Fibroblast of skin of scalp (primary cell): ENCODE measurements at regions not wholly inside any gene's neighbourhood (a gene's known extent, or its start where the extent isn't known, plus 50 kb on each side); places are given as distances from the start of the nearest gene placed in this dataset.
"Not testable (repeated sequence)": the region's sequence is repeated elsewhere in the genome, so short reads cannot be mapped to it uniquely, and the experiment has no call there.

Experiments
- DNase-seq: peaks from one replicate; pipeline ENCODE4 v3.0.0-alpha.2; 2013

DNA sequence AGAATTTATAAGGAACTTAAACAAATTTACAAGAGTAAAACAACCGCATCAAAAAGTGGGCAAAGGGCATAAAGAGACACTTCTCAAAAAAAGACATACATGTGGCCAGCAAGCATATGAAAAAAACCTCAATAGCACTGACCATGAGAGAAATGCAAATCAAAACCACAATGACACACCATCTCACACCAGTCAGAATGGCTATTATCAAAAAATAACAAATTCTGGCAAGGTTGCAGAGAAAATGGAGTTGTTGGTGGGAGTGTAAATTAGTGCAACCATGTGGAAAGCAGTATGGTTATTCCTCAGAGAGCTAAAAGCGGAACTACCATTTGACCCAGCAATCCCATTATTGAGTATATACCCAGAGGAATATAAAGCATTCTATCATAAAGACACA lies 866.8 kb upstream of the TENM4 start:
- DNase-seq = no peak

DNA sequence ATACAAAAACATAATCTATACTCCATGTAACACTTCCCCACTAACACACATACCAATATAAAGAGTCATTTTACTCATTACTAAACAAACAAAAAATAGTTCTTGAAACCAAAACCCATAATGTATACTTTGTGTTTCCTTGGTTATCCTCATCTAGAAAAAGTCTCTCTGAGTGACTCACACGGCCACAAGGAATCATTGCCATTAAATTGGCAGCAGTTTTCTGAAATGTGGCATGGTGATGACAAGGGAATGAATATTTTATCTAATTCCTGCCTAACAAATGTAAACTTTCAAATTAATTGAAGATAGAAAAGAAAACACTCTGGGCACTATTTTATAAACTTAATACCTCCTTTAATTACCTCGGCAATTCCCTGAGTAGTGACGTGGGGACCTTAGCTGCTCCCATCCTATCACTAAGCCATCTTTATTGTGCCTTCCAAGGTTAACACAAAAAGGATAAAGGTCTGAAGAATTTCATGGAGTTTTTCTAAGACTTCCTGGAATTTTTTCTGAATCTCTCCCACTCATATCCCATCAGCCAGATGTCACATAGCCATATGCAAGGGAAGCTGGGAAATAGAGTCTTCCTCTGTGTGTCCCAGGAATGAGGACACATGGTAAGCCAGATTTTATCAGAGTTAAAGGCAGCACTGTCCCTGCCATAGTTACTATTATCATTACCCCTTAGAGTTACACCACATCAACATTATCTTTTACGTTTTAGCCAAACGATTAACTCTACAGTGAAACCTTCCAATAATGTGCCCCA lies 857.2 kb upstream of the TENM4 start:
- peak; percentile 96 for DNase-seq

DNA sequence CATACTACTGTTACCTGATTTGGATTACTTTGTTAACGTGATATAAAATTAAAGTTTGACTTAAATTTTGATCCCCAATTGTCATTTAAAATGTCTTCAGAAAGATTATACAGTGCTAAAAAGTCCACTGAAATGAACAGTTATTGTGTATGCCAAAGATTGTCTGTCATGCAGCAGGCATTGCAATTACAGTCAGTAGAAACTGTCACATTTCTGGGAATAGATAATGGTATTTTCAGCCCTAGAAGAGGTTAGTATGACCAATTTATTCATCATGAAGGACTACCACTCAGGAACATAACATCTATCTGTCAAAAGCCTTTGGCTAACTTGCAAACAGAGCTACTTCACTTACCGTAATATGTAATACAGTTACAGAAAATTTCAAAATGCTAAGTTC lies 852.5 kb upstream of the TENM4 start:
- DNase-seq = no peak

DNA sequence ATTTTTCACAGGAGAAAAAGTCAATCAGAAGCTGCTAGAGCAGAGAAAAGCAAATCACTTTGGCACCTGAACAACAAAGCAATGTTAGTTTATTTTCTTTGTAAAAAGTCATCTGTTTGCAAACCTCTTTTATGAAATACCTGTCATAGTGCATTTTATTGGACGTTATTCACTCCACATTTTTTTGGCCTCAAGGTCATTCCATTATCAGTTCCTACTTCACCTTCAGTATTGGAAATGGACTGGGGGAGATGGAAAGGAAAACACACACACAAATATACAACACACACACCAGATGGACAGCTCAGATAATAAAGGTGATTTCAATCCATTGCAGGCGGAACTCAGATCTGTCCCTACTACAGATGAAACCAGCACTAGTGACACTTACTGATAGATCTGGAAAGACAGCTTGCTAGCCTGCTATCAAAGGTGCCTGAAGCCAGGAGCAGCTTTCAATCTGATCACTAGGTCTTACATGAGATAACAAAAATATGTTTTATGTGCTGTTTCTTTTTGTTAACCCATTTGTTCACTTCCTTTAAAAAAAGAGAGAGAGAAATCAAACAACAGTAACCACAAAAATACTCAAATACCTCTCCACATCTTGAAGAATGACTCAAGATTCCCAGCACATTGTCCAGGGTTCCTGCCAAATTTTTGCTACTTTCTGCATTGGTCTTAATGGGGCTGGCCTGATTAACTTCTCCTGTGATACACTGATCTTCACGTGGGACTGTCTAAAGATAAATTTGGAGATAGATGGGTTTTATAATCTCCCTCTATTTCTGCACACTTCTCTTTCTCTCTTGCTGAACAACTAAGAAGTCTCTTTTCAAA lies 844.3 kb upstream of the TENM4 start:
- DNase-seq = peak; percentile 53

DNA sequence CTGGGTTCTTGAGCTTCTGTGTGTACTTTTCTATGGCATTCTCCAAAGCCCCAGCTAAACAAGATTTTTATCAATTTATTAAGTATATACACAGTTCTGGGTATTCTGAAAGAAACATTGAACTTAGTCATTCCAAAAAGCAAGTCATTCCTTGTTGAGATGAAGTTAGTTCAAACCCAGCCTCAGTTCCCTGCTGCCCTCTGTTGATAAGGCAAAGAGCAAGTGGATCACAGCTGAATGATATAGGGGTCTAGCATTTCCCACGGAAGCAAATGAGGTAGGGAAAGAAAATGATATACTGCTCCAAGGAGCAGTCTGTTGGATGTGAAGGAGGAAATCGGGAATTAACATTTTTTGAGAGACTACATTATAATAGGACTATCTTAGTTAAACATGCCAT lies 841.8 kb upstream of the TENM4 start:
- DNase-seq = no peak

GRCh38 chr11:80281194-80281593 lies 840.4 kb upstream of the TENM4 start:
- DNase-seq = no peak

GRCh38 chr11:80280737-80281136 lies 839.9 kb upstream of the TENM4 start:
- DNase-seq = no peak

DNA sequence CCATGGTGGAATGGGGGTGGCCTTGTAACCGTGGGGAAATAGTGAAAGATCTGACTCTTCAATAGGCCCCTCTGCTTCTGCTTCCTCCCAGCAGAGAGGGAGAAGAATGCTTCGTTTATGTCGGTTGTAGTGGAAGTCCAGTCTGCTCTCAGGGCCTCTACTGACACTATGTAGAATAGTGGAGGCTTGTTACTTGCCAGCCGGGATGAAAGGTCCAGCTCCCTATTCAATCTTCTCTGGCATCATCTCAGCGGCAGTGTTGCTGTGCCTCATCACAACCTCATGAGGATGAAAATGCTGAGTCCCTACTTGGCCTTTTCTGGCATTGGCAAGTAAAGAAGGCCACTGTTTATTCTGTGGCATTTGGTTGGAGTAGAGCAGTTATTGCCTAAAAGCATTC lies 820.9 kb upstream of the TENM4 start:
- DNase-seq = no peak

GRCh38 chr11:80257319-80258015 lies 816.6 kb upstream of the TENM4 start:
- not testable (repeated sequence) for DNase-seq

DNA sequence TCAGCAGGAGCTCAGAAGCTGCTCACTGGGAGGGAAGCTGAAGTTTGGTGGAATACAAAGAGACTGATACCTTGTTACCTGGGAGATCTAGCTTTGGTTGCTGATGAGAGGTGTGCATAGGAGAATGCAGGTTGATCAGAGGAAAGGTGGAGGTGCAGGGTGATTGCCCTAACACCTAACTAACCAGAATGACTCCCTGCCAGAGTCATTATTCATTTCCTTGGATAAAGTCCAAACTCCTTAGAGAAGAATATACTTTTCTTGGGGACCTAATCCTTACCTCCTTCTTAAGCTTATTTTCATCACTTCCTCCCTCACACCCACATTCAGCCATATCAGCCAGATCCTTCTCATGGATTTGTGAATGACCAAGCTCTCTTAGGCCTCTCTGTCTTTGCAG lies 814.2 kb upstream of the TENM4 start:
- no peak for DNase-seq

DNA sequence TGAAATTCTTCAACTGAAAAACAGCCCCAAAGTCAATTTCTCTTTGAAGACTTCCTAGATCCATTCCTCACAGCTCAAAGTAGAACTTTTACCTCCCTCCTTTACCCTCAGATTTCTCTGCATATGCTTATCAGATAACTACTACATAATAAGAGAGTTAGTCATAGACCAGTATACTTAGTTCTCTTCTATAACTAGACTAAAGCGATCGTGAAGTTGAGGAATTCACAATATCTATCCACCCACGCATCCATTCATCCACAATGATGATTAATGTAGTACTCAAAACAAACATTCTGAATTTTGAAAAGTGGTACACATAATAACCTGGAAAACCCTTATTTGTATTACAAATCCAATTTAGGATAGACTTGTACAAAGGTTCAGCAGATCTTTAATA lies 800.9 kb upstream of the TENM4 start:
- no peak for DNase-seq

GRCh38 chr11:80240245-80240644 lies 799.4 kb upstream of the TENM4 start:
- no peak for DNase-seq

GRCh38 chr11:80239217-80239616 lies 798.4 kb upstream of the TENM4 start:
- no peak for DNase-seq

GRCh38 chr11:80227915-80228314 lies 787.1 kb upstream of the TENM4 start:
- no peak for DNase-seq

DNA sequence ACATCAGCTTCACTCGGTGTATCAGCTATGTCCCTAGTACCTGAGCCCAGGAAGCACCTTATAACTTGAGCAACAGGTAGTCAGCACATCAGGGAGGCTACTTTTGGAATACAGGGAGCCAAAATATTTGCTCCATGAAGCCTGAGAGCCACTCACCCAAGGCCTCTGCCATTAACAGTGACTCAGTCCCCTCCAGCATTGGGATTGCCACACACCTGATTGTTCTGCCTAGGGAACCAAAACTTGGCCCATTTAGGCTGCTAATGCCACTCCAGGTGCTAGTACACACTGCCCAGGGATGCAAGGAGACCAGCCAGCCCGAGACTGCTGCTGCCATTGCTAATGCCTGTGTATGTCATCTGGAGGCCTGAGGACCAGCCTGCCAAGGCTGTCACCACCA lies 773.6 kb upstream of the TENM4 start:
- no peak for DNase-seq

- DNase-seq = no peak
Observed at GRCh38 chr11:80211673-80212072, 770.8 kb upstream of the TENM4 start.

GRCh38 chr11:80204021-80204420 lies 763.2 kb upstream of the TENM4 start:
- DNase-seq = no peak

- no peak for DNase-seq
Observed at GRCh38 chr11:80196932-80197554, 756.2 kb upstream of the TENM4 start.

DNA sequence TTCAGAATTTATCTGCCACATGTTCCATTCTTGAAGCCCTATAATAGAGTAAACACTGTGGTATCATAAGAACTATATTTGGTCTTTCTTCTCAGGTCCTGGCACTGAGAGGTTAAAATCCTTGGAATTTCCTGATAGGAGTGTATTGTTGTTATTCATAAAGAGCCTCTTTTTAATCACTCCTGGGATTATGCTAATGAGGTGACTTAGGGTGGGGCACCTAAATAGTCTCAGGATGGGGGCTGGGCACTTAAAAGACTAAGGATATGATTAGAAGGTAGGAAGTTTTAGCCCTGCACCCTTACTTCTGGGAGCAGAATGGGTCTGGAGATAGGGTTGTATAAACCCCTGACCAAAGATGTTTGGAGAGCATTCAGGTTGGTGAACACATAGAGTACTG lies 755.2 kb upstream of the TENM4 start:
- no peak for DNase-seq

DNA sequence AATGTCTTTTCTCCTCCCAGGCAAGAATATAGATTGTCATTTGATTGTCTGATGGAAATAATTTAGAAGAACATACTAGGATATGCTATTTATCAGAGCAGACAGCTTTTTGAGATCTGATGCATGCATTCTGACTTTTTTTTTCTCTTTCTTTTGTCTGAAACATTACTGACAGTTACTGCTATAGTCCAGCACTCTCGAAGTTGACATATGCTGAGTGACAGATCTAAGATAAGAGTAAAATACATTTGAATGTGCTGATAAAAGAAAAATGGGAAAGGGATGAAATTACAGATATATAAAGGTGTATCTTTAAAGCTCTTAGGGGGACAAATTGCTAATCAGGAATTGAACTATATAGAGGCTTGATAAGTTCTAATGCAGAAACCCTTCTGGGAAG lies 753.8 kb upstream of the TENM4 start:
- no peak for DNase-seq

- DNase-seq = no peak
Observed at GRCh38 chr11:80194016-80194415, 753.2 kb upstream of the TENM4 start.

DNA sequence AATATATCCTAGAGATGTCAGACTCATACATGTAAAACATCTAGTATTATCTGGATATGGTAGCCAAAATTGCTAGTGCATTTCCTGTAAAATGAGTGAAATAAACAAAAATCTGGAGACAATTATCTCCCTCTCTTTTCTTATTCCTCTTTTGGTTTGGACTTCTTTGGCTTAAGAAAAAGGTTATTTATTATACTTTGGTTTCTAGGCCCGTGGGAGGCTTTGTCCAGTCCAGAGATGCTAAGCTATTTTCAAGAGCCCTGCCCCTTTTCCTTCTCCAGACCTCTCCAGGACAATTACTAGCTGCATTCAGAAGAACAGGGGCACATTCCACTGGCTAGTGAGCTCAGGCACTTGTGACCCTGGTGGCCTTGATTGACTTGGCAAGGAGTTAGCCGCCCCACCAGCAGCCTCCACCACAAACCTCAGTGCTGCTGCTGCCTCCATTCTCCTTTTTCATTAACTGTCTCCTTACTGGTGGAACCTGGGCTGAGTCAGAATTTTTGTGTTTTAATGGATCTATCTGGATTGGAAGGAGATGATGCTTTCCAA lies 747.3 kb upstream of the TENM4 start:
- DNase-seq = no peak

- DNase-seq = no peak
Observed at GRCh38 chr11:80186692-80187091, 745.9 kb upstream of the TENM4 start.
